Spleen (tissue), 11 donors: ENCODE measurements at regions not wholly inside any gene's neighbourhood (a gene's known extent, or its start where the extent isn't known, plus 50 kb on each side); places are given as distances from the start of the nearest gene placed in this dataset.

Experiments
- DNase-seq: peaks from one replicate; pipeline ENCODE4 v3.0.0-alpha.2; 2020
- H3K27ac ChIP-seq, 8 donors: fragments of 200-600 bp; sonication (generic) in 7 of 8; 1 replicate in 4 of 8; 2 replicates in 4 of 8; pipeline versions ENCODE4 v1.5.0 to v1.8.0; 2016 to 2021; ENCODE audit warnings: inconsistent platforms in 4 of 8, mild to moderate bottlenecking in 4 of 8, moderate library complexity in 1 of 8
- H3K27me3 ChIP-seq, 7 donors: fragments of 200-600 bp; sonication (generic) in 6 of 7; replicated peaks in 1 of 7; 1 replicate in 4 of 7; 2 replicates in 3 of 7; pipeline versions ENCODE4 v1.5.0 to v1.8.0; 2016 to 2021; ENCODE audit warnings: inconsistent platforms in 3 of 7, mild to moderate bottlenecking in 1 of 7
- H3K36me3 ChIP-seq, 6 donors: fragments of 200-600 bp; sonication (generic) in 5 of 6; 1 replicate in 4 of 6; 2 replicates in 2 of 6; pipeline versions ENCODE4 v1.5.0 to v1.8.0; 2016 to 2021; ENCODE audit warnings: inconsistent platforms in 2 of 6
- H3K4me1 ChIP-seq, 6 donors: fragments of 200-600 bp; sonication (generic) in 5 of 6; 1 replicate in 3 of 6; 2 replicates in 3 of 6; pipeline versions ENCODE4 v1.5.0 to v1.8.0; 2016 to 2021; ENCODE audit warnings: inconsistent platforms in 3 of 6
- H3K4me3 ChIP-seq, 8 donors: fragments of 200-600 bp; sonication (generic) in 7 of 8; 1 replicate in 4 of 8; 2 replicates in 4 of 8; pipeline versions ENCODE4 v1.5.0 to v1.8.0; 2016 to 2021; ENCODE audit warnings: inconsistent platforms in 4 of 8, mild to moderate bottlenecking in 4 of 8, moderate library complexity in 2 of 8
- H3K9me3 ChIP-seq, 8 donors: fragments of 200-600 bp; sonication (generic) in 7 of 8; 1 replicate in 4 of 8; 2 replicates in 4 of 8; pipeline versions ENCODE4 v1.5.0 to v1.8.0; 2016 to 2021; ENCODE audit warnings: inconsistent platforms in 4 of 8
- CTCF ChIP-seq, 11 experiments: fragments of 200-600 bp in 7 of 11; fragments of 450-650 bp in 4 of 11; sonication (generic) in 4 of 11; IDR thresholded peaks in 8 of 11; conservative IDR thresholded peaks in 3 of 11; 1 replicate in 7 of 11; 2 replicates in 4 of 11; pipeline versions ENCODE4 v1.4.0 to v1.8.0; 2016 to 2021; ENCODE audit warnings: antibody characterized with exemption in 11 of 11, inconsistent platforms in 4 of 11, mild to moderate bottlenecking in 1 of 11
- POLR2A ChIP-seq, 3 donors: fragments of 450-650 bp; IDR thresholded peaks; one replicate each; pipeline ENCODE4 v1.5.1; 2017; ENCODE audit warnings: antibody characterized with exemption in 3 of 3, mild to moderate bottlenecking in 1 of 3
- POLR2AphosphoS5 ChIP-seq, 3 donors: sonication (generic); formaldehyde crosslinking; IDR thresholded peaks; one replicate each; pipeline ENCODE4 v1.5.1; 2017; ENCODE audit warnings: antibody characterized with exemption in 3 of 3
- WGBS, 5 donors: extraction: QIAGEN DNeasy Blood & Tissue Kit in 3 of 5; methylation state at CpG; one replicate each; pipeline versions ENCODE4 v1.1.5 to v1.1.7; 2013 to 2018; 5-methylcytosine and 5-hydroxymethylcytosine counted together
- intact Hi-C: fragments of 100-400 bp; cut with DNase I; formaldehyde crosslinking; loops from one replicate; pipeline ENCODE4 v1.15.0; 2023; ENCODE audit warnings: low total_unique reads
- donor health status: healthy with polysubstance abuse.
- donor health status: DM: no; HTN: no; CAD: no; lungs with moderate emphysema.
- donor health status: DM: no; HTN: no; CAD: no.
- donor health status: Bipolar disorder and iron deficiency.
- donor health status: healthy.
- donor health status: DM: no; HTN: no; CAD: no.
- donor health status: DM: yes; HTN: yes; CAD: no.

GRCh38 chr11:19598456-19598855 is 114.2 kb upstream of the NAV2 start:
- DNase-seq: no peak
- Histone ChIP-seq H3K27ac (no peak overlapping the region), H3K9me3 (no peaks in the 10 kb centered on the region), H3K27me3 (peaks cover 0 to 5% (median 0%) of the 10 kb centered on the region in 7 donors), H3K36me3 (no peaks in the 10 kb centered on the region), H3K4me1 (peaks cover 0 to 11% (median 0%) of the 10 kb centered on the region in 6 donors), H3K4me3 (no peak overlapping the region)
- WGBS, 5 donors: 55 to 73% (median 59%) methylated on average over 3 of the region's 3 CpGs
- TF ChIP-seq POLR2A (IDR thresholded peaks at IDR 0.05) (no peak), POLR2AphosphoS5 (IDR thresholded peaks at IDR 0.05) (no peak), CTCF (IDR thresholded peaks at IDR 0.05 in 8 of 11, conservative IDR thresholded peaks at IDR 0.05 in 3 of 11) (no peak)
- intact Hi-C loops: no loop called here

- Histone ChIP-seq H3K9me3 (no peaks in the 10 kb centered on the region), H3K27me3 (peaks cover 0 to 5% (median 0%) of the 10 kb centered on the region in 7 donors), H3K4me1 (peaks cover 0 to 11% (median 0%) of the 10 kb centered on the region in 6 donors), H3K27ac (no peak overlapping the region), H3K36me3 (no peaks in the 10 kb centered on the region), H3K4me3 (no peak overlapping the region)
- DNase-seq: no peak
- WGBS, 5 donors: 88 to 97% (median 89%) methylated on average over 3 to 5 of the region's 5 CpGs
- intact Hi-C loops: no loop called here
- TF ChIP-seq CTCF (IDR thresholded peaks at IDR 0.05 in 8 of 11, conservative IDR thresholded peaks at IDR 0.05 in 3 of 11) (no peak), POLR2A (IDR thresholded peaks at IDR 0.05) (no peak), POLR2AphosphoS5 (IDR thresholded peaks at IDR 0.05) (no peak)
Observed at GRCh38 chr11:19597876-19598275, 114.8 kb upstream of the NAV2 start.

GRCh38 chr11:19597206-19597605 is 115.4 kb upstream of the NAV2 start:
- Histone ChIP-seq H3K4me1 (peaks cover 0 to 11% (median 0%) of the 10 kb centered on the region in 6 donors), H3K4me3 (no peak overlapping the region), H3K27ac (no peak overlapping the region), H3K36me3 (no peaks in the 10 kb centered on the region), H3K9me3 (no peaks in the 10 kb centered on the region), H3K27me3 (peaks cover 0 to 5% (median 0%) of the 10 kb centered on the region in 7 donors)
- 71 to 94% (median 85%) methylated on average over 1 of the region's 1 CpG for WGBS, 5 donors
- intact Hi-C loops: no loop called here
- TF ChIP-seq POLR2AphosphoS5 (IDR thresholded peaks at IDR 0.05): no peak
- no peak for TF ChIP-seq POLR2A (IDR thresholded peaks at IDR 0.05)
- no peak for TF ChIP-seq CTCF (IDR thresholded peaks at IDR 0.05 in 8 of 11, conservative IDR thresholded peaks at IDR 0.05 in 3 of 11)
- DNase-seq: no peak

GRCh38 chr11:19595840-19596751 is 116.5 kb upstream of the NAV2 start:
- DNase-seq: no peak
- Histone ChIP-seq H3K4me3 (no peak overlapping the region), H3K4me1 (peaks cover 0 to 11% (median 0%) of the 10 kb centered on the region in 6 donors), H3K36me3 (no peaks in the 10 kb centered on the region), H3K27me3 (peaks cover 0 to 5% (median 0%) of the 10 kb centered on the region in 7 donors), H3K9me3 (no peaks in the 10 kb centered on the region), H3K27ac (peak overlapping the region in 3 of 8 donors; percentile 20 to 30 (median 20))
- peak in 1 of 3 donors; percentile 35 for TF ChIP-seq POLR2AphosphoS5 (IDR thresholded peaks at IDR 0.05)
- TF ChIP-seq CTCF (IDR thresholded peaks at IDR 0.05 in 8 of 11, conservative IDR thresholded peaks at IDR 0.05 in 3 of 11): no peak
- intact Hi-C loops: no loop called here
- 45 to 57% (median 48%) methylated on average over 10 to 12 of the region's 12 CpGs for WGBS, 5 donors
